GM13977 (cell line): ENCODE measurements at regions not wholly inside any gene's neighbourhood (a gene's known extent, or its start where the extent isn't known, plus 50 kb on each side); places are given as distances from the start of the nearest gene placed in this dataset.

Experiments
- DNase-seq: peaks from one replicate; pipeline ENCODE4 v3.0.0; 2012; ENCODE audit warnings: low spot score
- in situ Hi-C: fragments of 300-500 bp; cut with MboI; formaldehyde crosslinking; loops from one replicate; pipeline ENCODE4 v1.12.0; 2022; ENCODE audit warnings: low sequenced_read_pairs, low pct_unique_long_range_greater_than_20kb, mixed read lengths, inconsistent platforms; ENCODE audit not compliant: unreplicated experiment
- TF ChIP-seq, protein P1 (sequence below): IDR thresholded peaks from 2 replicates; pipeline ENCODE4 v1.5.1; 2012; ENCODE audit warnings: mild to moderate bottlenecking, control low read depth; ENCODE audit not compliant: insufficient read depth; ENCODE audit errors: extremely low read depth, missing control alignments

DNA sequence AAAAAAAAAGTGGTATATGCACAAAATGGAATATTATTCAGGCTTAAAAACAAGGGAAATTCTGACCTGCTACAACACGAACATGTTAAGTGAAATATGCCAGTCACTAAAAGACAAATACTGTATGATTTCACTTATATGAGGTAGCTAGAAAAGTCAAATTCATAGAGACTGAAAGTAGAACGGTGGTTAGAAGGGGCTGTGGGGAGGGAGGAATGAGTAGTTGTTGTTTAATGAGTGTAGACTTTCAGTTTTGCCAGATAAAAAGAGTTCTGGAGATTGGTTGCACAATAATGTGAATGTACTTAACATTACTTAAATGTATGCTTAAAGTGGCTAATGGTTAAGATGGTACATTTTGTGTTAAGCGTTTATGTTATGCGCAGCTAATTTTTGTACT, 79.5 kb upstream of the IL12B start:
- TF ChIP-seq, protein P1, sequence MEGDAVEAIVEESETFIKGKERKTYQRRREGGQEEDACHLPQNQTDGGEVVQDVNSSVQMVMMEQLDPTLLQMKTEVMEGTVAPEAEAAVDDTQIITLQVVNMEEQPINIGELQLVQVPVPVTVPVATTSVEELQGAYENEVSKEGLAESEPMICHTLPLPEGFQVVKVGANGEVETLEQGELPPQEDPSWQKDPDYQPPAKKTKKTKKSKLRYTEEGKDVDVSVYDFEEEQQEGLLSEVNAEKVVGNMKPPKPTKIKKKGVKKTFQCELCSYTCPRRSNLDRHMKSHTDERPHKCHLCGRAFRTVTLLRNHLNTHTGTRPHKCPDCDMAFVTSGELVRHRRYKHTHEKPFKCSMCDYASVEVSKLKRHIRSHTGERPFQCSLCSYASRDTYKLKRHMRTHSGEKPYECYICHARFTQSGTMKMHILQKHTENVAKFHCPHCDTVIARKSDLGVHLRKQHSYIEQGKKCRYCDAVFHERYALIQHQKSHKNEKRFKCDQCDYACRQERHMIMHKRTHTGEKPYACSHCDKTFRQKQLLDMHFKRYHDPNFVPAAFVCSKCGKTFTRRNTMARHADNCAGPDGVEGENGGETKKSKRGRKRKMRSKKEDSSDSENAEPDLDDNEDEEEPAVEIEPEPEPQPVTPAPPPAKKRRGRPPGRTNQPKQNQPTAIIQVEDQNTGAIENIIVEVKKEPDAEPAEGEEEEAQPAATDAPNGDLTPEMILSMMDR: no peak
- no peak for DNase-seq
- in situ Hi-C loops: no loop called here

DNA sequence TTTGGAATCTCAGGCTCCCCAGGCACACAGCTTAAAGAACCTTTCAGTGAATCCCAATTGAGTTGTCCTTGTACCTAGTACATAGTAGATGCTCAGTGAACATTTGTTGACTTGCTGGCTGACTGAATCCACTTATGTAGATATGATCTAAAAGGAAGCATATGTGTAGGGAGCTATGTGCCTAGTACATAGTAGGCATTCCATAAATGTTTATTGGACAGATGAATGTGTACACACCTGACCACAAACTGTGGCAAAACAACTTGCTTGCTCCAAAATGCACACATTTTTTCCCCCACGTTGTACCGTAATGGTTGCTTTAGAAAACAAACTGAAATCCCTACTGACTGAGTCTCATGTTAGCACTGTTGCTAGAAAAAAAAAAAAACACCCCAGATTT, 80.2 kb upstream of the IL12B start:
- DNase-seq: no peak
- in situ Hi-C loops: no loop called here
- TF ChIP-seq, protein P1: no peak

DNA sequence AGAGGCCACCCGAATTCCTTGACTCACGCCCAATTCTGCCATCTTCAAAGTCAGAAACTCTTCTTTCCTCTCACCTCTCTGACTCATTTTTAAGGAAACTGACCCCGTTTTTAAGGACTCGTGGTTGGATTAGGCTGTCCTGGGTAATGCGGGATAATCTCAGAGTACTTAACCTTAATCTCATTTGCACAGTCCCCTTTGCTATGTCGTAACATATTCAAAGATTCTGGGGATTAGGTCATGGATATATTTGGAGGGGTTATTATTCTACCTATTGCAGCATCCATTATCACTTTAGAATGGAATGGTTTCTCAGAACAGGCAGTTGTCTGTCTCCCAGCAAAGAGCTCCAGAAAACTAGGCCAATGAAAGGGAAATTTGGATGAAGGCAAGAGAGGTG, 80.8 kb upstream of the IL12B start:
- no peak for DNase-seq
- TF ChIP-seq, protein P1: no peak
- in situ Hi-C loops: no loop called here

DNA sequence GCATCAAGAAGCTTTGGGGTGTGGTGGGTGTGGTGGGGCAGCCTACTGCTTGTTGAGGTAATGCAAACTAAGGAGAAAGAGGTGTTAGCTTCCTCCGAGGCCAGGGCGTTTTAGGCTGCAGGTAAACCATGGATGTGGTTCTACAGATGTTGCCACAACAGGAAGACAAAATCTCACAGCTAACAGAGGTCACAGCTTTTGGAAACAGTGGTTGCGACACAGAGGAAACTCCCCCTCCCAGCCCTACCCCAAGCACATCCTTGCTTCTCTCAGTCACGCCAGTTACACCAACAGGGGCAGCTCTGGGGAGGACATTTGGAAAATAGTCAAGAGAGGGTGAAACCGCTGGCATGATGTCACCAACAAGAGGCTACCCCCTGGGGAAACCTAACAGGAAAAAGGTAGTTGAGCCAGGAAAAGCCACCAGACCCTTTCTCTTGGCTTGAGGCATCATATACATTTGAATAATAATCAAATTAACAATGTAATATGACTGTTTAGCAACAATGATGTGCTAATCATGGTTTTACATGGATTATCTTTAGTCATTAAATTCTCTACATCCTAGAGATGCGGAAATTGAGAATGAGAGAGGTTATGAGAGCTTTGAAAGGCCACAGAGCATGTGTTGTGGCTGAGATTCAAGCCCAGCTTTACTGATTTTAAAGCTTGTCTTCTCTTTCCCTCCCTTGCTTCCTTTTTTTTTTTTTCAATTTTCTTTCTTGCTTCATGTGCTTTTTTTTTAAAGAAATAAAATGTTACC, 82.2 kb upstream of the IL12B start:
- no peak for DNase-seq
- in situ Hi-C loops: no loop called here
- TF ChIP-seq, protein P1: no peak

DNA sequence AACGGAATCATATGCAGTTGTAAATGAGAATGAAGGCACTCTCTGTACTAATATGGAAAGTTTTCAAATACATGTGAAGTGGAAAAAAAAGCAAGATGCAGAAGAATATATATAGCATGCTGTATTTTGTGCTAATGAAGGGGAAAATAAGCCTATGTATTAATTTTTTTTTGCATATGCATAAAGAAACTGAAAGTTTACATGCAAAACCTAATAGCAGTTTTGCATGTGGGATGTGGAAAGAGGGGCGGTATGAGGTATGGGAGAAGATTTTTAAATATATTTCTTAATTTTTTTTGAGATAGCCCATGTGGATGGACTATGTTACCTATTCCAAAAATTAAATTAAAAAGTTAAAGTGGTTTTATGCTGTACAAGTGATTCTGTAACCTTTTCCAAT, 83.7 kb upstream of the IL12B start:
- DNase-seq: no peak
- TF ChIP-seq, protein P1: no peak
- in situ Hi-C loops: no loop called here

DNA sequence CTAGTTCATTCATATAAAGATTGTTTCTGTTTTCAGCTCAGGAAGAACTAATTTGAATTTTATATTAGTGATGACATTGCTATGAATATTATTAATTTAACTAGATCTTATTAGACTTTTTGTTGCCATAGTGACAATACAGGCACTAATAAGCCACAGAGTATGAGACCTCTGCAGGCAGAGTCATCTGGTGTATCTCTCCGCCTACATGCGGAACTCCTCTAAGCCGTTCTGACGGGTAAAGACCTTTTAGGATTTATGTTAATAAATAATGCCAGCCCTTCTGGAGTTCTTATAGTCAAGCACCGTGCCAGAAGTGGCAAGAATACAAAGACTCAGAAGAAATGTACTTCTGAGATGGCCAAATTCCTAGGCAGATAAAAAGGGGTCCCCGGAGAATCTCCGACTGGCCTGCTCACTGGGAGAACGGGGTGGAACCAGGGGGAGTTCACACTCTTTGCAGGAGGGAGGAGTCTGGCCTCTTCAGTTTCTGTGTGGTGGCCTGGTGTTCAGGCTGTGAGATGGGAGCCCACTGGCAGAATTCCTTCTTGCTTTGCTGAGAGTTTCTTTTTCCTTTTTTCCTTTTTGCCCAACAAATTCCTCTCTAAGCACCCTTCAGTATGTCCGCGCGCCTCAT, 85.1 kb upstream of the IL12B start:
- TF ChIP-seq, protein P1: no peak
- no peak for DNase-seq
- in situ Hi-C loops: no loop called here

DNA sequence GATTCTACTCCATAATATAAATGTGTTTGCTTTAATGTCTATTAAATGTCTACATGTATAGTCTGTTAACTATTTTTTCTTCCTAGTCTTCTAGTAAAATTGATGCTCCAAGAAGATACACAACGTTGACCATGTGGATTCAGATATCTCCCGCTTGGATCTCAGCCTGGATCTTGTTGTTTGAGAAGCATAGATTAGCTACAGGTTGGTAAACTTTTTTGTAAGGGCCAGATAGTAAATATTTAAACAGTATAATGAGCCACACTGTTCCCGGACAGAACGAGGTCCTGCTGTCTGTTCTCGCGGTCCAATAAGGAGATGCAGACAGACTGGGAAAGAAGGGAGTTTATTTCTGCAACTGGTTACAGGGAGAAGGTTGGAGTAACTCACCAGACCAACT, 86.2 kb upstream of the IL12B start:
- in situ Hi-C loops: no loop called here
- TF ChIP-seq, protein P1: no peak
- no peak for DNase-seq
